ENCODE measurements at regions not wholly inside any gene's neighbourhood (a gene's known extent, or its start where the extent isn't known, plus 50 kb on each side); places are given as distances from the start of the nearest gene placed in this dataset.

- no peak for TF ChIP-seq CTCF (IDR thresholded peaks at IDR 0.05)
- no peak for TF ChIP-seq POLR2A (IDR thresholded peaks at IDR 0.05)
Measured at GRCh38 chr3:118550556-118550955, 484.1 kb downstream of the IGSF11 start.

Data from adrenal gland (tissue), 5 donors.